Gastroesophageal sphincter (tissue), 4 donors: ENCODE measurements at regions not wholly inside any gene's neighbourhood (a gene's known extent, or its start where the extent isn't known, plus 50 kb on each side); places are given as distances from the start of the nearest gene placed in this dataset.

ENCODE experiments used
- ATAC-seq: fragments of 150-250 bp; one replicate; pipeline ENCODE4 v1.9.1; 2016; ENCODE audit warnings: mild to moderate bottlenecking, moderate library complexity
- H3K27ac ChIP-seq, 4 donors: fragments of 200-600 bp; sonication (generic) in 3 of 4; 1 replicate in 3 of 4; 2 replicates in 1 of 4; pipeline ENCODE4 v1.5.1; 2016 to 2019
- H3K27me3 ChIP-seq: fragments of 200-600 bp; sonication (generic); one replicate; pipeline ENCODE4 v1.5.1; 2019
- H3K36me3 ChIP-seq, 2 donors: fragments of 200-600 bp; sonication (generic); one replicate each; pipeline ENCODE4 v1.5.1; 2019; ENCODE audit warnings: control low read depth in 1 of 2
- H3K4me1 ChIP-seq, 3 donors: fragments of 200-600 bp; sonication (generic); 1 replicate in 2 of 3; 2 replicates in 1 of 3; pipeline ENCODE4 v1.5.1; 2016 to 2019; ENCODE audit warnings: control low read depth in 2 of 3
- H3K4me3 ChIP-seq, 2 donors: fragments of 200-600 bp; sonication (generic); one replicate each; pipeline ENCODE4 v1.5.1; 2019; ENCODE audit warnings: mild to moderate bottlenecking in 1 of 2, moderate library complexity in 1 of 2
- H3K9me3 ChIP-seq, 3 donors: fragments of 200-600 bp; sonication (generic); one replicate each; pipeline ENCODE4 v1.5.1; 2017 to 2019; ENCODE audit warnings: control low read depth in 2 of 3
- EP300 ChIP-seq: sonication (generic); formaldehyde crosslinking; IDR thresholded peaks from one replicate; pipeline ENCODE4 v1.6.1; 2017; ENCODE audit warnings: antibody characterized with exemption, mild to moderate bottlenecking
- POLR2A ChIP-seq, 2 donors: fragments of 450-650 bp; IDR thresholded peaks; one replicate each; pipeline ENCODE4 v1.6.1; 2017; ENCODE audit warnings: antibody characterized with exemption in 2 of 2, mild to moderate bottlenecking in 2 of 2, moderate library complexity in 1 of 2
- POLR2AphosphoS5 ChIP-seq: sonication (generic); formaldehyde crosslinking; IDR thresholded peaks from one replicate; pipeline ENCODE4 v1.6.1; 2017; ENCODE audit warnings: antibody characterized with exemption
- WGBS, 2 donors: methylation state at CpG; one replicate each; pipeline ENCODE4 v1.1.5; 2018; ENCODE audit warnings: low coverage in 1 of 2; 5-methylcytosine and 5-hydroxymethylcytosine counted together
- TF ChIP-seq, protein P1 (sequence below), 4 experiments: fragments of 200-600 bp in 2 of 4; fragments of 450-650 bp in 2 of 4; sonication (generic) in 1 of 4; IDR thresholded peaks; one replicate each; pipeline ENCODE4 v1.5.1; 2017 to 2019; ENCODE audit warnings: antibody characterized with exemption in 4 of 4, mild to moderate bottlenecking in 2 of 4, moderate library complexity in 2 of 4

GRCh38 chr20:12022126-12022525, 104.4 kb downstream of the BTBD3 start:
- no peak for ATAC-seq
- no peak for TF ChIP-seq EP300
- TF ChIP-seq, protein P1, sequence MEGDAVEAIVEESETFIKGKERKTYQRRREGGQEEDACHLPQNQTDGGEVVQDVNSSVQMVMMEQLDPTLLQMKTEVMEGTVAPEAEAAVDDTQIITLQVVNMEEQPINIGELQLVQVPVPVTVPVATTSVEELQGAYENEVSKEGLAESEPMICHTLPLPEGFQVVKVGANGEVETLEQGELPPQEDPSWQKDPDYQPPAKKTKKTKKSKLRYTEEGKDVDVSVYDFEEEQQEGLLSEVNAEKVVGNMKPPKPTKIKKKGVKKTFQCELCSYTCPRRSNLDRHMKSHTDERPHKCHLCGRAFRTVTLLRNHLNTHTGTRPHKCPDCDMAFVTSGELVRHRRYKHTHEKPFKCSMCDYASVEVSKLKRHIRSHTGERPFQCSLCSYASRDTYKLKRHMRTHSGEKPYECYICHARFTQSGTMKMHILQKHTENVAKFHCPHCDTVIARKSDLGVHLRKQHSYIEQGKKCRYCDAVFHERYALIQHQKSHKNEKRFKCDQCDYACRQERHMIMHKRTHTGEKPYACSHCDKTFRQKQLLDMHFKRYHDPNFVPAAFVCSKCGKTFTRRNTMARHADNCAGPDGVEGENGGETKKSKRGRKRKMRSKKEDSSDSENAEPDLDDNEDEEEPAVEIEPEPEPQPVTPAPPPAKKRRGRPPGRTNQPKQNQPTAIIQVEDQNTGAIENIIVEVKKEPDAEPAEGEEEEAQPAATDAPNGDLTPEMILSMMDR (IDR thresholded peaks at IDR 0.05), result no peak
- no peak for TF ChIP-seq POLR2AphosphoS5
- no peak for TF ChIP-seq POLR2A (IDR thresholded peaks at IDR 0.05)
- Histone ChIP-seq H3K36me3 (no peaks in the 10 kb centered on the region), H3K27ac (no peak overlapping the region), H3K4me1 (no peaks in the 10 kb centered on the region), H3K27me3 (no peaks in the 10 kb centered on the region), H3K9me3 (no peaks in the 10 kb centered on the region), H3K4me3 (no peak overlapping the region)
- WGBS, 2 donors, result 63 to 75% methylated on average over 1 to 2 of the region's 2 CpGs

DNA sequence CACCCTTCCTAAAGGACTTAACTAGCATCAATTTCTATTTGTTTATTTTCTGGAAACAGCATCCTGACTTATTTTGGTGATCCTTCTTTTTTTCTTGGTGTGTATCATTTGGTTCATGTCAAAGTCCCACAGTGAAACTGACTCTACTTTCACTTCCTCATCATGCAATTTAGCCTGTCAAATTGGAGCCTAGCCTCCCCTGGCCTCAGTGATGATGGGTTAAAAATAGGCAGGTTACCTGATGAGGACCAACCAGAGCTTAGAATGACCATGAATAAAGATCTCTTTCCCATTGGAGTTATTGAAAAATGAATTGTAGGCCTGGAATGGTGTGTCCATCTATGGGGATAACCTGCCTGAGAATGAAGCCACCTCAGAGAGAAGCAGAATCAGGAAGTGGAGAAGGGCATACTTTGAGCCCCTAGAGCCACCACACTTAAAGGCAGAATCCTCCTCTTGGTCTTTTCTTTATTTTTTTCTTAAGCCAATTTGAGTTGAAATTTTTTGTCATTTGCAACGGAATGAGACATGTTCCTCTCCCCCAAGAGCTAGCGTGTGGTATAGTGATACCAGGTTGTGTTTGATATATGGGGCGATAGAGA, 105.6 kb downstream of the BTBD3 start:
- Histone ChIP-seq H3K4me1 (no peaks in the 10 kb centered on the region), H3K36me3 (no peaks in the 10 kb centered on the region), H3K27ac (no peak overlapping the region), H3K9me3 (no peaks in the 10 kb centered on the region), H3K27me3 (no peaks in the 10 kb centered on the region), H3K4me3 (no peak overlapping the region)
- ATAC-seq, result no peak
- 90% methylated on average over 3 of the region's 3 CpGs; no CpG with 5 or more reads in 1 of the 2 donors for WGBS, 2 donors
- TF ChIP-seq POLR2A (IDR thresholded peaks at IDR 0.05) (no peak), POLR2AphosphoS5 (no peak), EP300 (no peak)
- TF ChIP-seq, protein P1 (IDR thresholded peaks at IDR 0.05), result no peak

DNA sequence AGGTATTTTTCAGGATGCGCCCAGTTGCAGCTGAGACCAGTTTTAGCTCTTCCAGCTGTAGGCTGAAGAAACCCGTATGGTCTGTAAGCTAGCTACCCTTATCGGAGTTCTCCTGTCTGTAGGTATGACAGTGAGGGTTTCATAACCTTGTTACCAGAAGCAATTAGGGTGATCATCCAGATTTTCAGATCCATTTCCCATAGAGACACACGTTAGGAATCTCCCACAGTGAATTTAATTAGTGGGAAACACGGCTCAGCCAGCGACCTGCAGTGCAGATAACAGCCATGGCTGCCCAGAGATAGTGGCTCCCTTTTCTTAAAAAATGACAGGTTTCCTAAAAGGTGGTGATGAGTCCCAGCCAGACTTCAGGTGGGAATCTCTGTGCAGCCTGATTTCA, 111.1 kb downstream of the BTBD3 start:
- Histone ChIP-seq H3K36me3 (no peaks in the 10 kb centered on the region), H3K4me3 (no peak overlapping the region), H3K9me3 (no peaks in the 10 kb centered on the region), H3K27me3 (no peaks in the 10 kb centered on the region), H3K27ac (no peak overlapping the region), H3K4me1 (no peaks in the 10 kb centered on the region)
- TF ChIP-seq POLR2A (IDR thresholded peaks at IDR 0.05) (no peak), POLR2AphosphoS5 (no peak), EP300 (no peak)
- TF ChIP-seq, protein P1 (IDR thresholded peaks at IDR 0.05), result no peak
- 62 to 85% methylated on average over 2 to 6 of the region's 6 CpGs for WGBS, 2 donors
- no peak for ATAC-seq

DNA sequence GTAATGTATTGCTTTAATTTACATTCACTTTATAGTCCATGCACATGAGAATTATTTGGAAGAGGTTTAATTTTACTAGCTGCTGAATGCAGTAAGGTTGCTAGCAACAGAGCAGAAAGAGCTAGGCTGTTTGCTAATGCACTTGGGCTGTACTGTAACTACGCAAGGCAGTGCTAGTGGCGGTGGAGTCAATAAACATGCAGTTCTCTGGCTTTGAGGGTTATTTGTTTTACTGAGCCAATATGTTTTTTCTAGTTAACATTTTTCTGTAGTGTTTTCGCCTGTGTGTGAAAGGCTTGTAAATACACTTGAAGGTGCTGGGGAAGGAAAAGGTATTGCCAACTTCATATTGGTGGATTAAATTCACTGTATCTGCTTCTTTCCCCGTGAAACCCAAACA, 112.8 kb downstream of the BTBD3 start:
- ATAC-seq, result no peak
- TF ChIP-seq, protein P1 (IDR thresholded peaks at IDR 0.05), result no peak
- TF ChIP-seq POLR2A (IDR thresholded peaks at IDR 0.05) (no peak), EP300 (no peak), POLR2AphosphoS5 (no peak)
- H3K9me3 ChIP-seq, result no peaks in the 10 kb centered on the region
- no peak overlapping the region for H3K27ac ChIP-seq
- no peak overlapping the region for H3K4me3 ChIP-seq
- WGBS, 2 donors, result 59 to 72% methylated on average over 3 to 4 of the region's 4 CpGs
- no peaks in the 10 kb centered on the region for H3K27me3 ChIP-seq
- H3K4me1 ChIP-seq, result no peaks in the 10 kb centered on the region
- no peaks in the 10 kb centered on the region for H3K36me3 ChIP-seq

DNA sequence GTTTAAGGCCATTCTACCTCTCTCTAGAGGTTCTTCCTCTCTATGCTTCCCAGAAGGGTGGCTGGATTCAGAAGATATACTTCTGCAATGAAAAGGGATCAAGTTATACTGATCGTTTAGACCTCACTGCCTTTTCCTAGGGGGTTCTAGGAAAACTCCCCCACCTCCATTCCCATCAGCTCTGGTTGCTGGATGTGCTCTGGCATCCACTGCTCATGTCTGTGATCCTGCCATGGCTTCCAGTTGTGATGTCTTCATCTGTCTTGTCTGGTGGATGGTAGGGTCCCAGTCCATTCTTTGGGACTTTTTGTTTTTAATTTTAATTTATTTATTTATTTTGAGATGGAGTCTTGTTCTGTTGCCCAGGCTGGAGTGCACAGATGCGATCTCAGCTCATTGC, 118.4 kb downstream of the BTBD3 start:
- Histone ChIP-seq H3K27me3 (no peaks in the 10 kb centered on the region), H3K36me3 (no peaks in the 10 kb centered on the region), H3K9me3 (no peaks in the 10 kb centered on the region), H3K27ac (no peak overlapping the region), H3K4me1 (no peaks in the 10 kb centered on the region), H3K4me3 (no peak overlapping the region)
- WGBS, 2 donors, result 87 to 100% methylated on average over 1 to 2 of the region's 2 CpGs
- ATAC-seq, result no peak
- no peak for TF ChIP-seq EP300
- TF ChIP-seq POLR2AphosphoS5, result no peak
